ENCODE measurements at regions not wholly inside any gene's neighbourhood (a gene's known extent, or its start where the extent isn't known, plus 50 kb on each side); places are given as distances from the start of the nearest gene placed in this dataset.

DNA sequence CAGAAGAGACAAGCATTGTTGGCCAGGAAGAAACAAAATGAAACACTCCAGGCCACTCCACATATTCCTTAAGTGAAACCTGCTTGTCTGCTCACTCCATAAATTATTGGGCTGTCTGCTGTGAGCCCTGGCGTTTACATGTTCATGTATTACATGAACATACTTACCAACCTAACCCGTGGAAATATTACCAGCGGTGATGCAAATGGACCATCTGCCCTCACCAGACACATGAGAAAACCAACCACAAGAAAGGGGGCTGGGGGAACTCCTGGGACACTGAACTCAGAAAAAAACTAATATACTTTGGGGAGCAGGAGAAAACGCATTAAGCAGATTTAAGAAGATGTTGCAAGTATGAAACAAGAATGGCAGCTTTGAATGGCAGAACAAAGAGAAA, 731.2 kb upstream of the IGFBP3 start:
- TF ChIP-seq, protein P1, sequence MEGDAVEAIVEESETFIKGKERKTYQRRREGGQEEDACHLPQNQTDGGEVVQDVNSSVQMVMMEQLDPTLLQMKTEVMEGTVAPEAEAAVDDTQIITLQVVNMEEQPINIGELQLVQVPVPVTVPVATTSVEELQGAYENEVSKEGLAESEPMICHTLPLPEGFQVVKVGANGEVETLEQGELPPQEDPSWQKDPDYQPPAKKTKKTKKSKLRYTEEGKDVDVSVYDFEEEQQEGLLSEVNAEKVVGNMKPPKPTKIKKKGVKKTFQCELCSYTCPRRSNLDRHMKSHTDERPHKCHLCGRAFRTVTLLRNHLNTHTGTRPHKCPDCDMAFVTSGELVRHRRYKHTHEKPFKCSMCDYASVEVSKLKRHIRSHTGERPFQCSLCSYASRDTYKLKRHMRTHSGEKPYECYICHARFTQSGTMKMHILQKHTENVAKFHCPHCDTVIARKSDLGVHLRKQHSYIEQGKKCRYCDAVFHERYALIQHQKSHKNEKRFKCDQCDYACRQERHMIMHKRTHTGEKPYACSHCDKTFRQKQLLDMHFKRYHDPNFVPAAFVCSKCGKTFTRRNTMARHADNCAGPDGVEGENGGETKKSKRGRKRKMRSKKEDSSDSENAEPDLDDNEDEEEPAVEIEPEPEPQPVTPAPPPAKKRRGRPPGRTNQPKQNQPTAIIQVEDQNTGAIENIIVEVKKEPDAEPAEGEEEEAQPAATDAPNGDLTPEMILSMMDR (IDR thresholded peaks at IDR 0.05): no peak
- TF ChIP-seq POLR2A (IDR thresholded peaks at IDR 0.05): no peak
